GM21381 (cell line): ENCODE measurements at regions not wholly inside any gene's neighbourhood (a gene's known extent, or its start where the extent isn't known, plus 50 kb on each side); places are given as distances from the start of the nearest gene placed in this dataset.

Experiments
- ATAC-seq: cut with Tn5 transposase; IDR thresholded peaks from one replicate; pipeline ENCODE4 v1.9.1; 2021; ENCODE audit warnings: mild to moderate bottlenecking, moderate library complexity; ENCODE audit not compliant: unreplicated experiment

- no peak for ATAC-seq
Measured at GRCh38 chr18:45413180-45413836, 202.0 kb upstream of the SLC14A2 start.

- ATAC-seq, result no peak
Measured at GRCh38 chr18:45415614-45416013, 199.7 kb upstream of the SLC14A2 start.

- ATAC-seq, result no peak
Measured at GRCh38 chr18:45416168-45416567, 199.1 kb upstream of the SLC14A2 start.

GRCh38 chr18:45417392-45417791, 197.9 kb upstream of the SLC14A2 start:
- no peak for ATAC-seq

- ATAC-seq, result no peak
Measured at GRCh38 chr18:45423659-45424058, 191.6 kb upstream of the SLC14A2 start.

- ATAC-seq, result no peak
Measured at GRCh38 chr18:45430041-45430440, 185.2 kb upstream of the SLC14A2 start.

GRCh38 chr18:45435810-45436209, 179.5 kb upstream of the SLC14A2 start:
- no peak for ATAC-seq

- no peak for ATAC-seq
Measured at GRCh38 chr18:45437366-45437765, 177.9 kb upstream of the SLC14A2 start.

- ATAC-seq, result no peak
Measured at GRCh38 chr18:45439851-45440645, 175.2 kb upstream of the SLC14A2 start.

- no peak for ATAC-seq
Measured at GRCh38 chr18:45441110-45441847, 174.0 kb upstream of the SLC14A2 start.

GRCh38 chr18:45444040-45444439, 171.2 kb upstream of the SLC14A2 start:
- ATAC-seq, result no peak

GRCh38 chr18:45447355-45448265, 167.7 kb upstream of the SLC14A2 start:
- no peak for ATAC-seq

- ATAC-seq, result no peak
Measured at GRCh38 chr18:45448871-45449270, 166.4 kb upstream of the SLC14A2 start.

GRCh38 chr18:45449418-45450227, 165.7 kb upstream of the SLC14A2 start:
- ATAC-seq, result no peak

GRCh38 chr18:45456090-45457021, 158.9 kb upstream of the SLC14A2 start:
- ATAC-seq, result no peak

GRCh38 chr18:45458033-45458432, 157.2 kb upstream of the SLC14A2 start:
- ATAC-seq, result no peak

- ATAC-seq, result no peak
Measured at GRCh38 chr18:45462179-45462578, 153.1 kb upstream of the SLC14A2 start.

- ATAC-seq, result no peak
Measured at GRCh38 chr18:45463451-45463850, 151.8 kb upstream of the SLC14A2 start.

GRCh38 chr18:45464619-45465018, 150.7 kb upstream of the SLC14A2 start:
- no peak for ATAC-seq
